ENCODE measurements at regions not wholly inside any gene's neighbourhood (a gene's known extent, or its start where the extent isn't known, plus 50 kb on each side); places are given as distances from the start of the nearest gene placed in this dataset.

DNA sequence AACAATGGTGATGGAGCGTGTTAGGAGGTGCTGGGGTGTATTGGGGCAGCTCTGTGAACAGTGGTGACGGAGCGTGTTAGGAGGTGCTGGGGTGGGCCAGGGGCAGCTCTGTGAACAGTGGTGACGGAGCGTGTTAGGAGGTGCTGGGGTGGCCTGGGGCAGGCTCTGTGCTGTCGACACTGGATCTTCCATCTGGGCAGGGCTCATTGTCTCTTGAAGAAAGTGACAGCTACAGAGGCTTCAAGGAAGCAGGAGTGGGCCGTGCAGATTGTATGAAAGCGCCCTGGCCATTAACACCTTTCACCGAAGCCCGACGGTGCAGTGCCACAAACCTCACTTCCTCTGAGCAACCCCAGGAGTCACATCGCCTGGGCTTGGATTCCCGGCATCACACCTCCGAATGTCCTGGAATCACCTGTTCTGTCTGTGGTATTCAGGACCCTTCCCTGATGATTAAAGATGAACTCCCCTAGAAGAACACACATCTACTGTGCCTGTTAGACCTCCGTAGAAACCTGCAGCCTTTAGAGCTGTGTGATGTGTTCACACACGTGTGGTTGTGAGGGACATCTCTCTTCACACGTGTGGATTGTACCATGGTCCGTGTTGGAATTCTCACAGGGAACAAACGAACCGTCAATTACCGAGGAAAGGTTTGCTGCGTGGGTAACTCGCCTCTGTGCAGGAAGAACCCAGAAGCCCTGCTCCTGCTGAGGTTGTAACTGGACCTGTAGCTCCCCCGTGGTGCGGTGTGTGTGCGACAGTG is 377.7 kb downstream of the THBS2 start:
- Histone ChIP-seq H3K4me1 (no peaks in the 10 kb centered on the region), H3K36me3 (ENCODE audit: control insufficient read depth, insufficient read depth, low read length) (no peaks in the 10 kb centered on the region), H3K9me3 (no peaks in the 10 kb centered on the region), H3K4me3 (ENCODE audit: low read depth, low read length) (no peak overlapping the region), H3K27me3 (replicated peaks; ENCODE audit: control insufficient read depth, insufficient read depth, low read length) (no peaks in the 10 kb centered on the region)
- H3K27ac Mint-ChIP-seq (ENCODE audit: unreplicated experiment) = peak overlapping the region; percentile 61
- intact Hi-C loops (cut with micrococcal nuclease; ENCODE audit: unreplicated experiment) = no loop called here
- no peaks in the 10 kb centered on the region for H3K27me3 Mint-ChIP-seq (ENCODE audit: insufficient read depth, unreplicated experiment)
- ChIA-PET POLR2A (no interaction called here), CTCF (interaction anchor here (1.1 kb wide), 1 partner anchor 16 kb away, joined by 3 read pairs; no protein-coding TSS in a partner anchor)
- BruUV-seq (replicated peaks) = no TSS peak
- H3K9me3 Mint-ChIP-seq (ENCODE audit: unreplicated experiment) = no peaks in the 10 kb centered on the region
- H3K36me3 Mint-ChIP-seq (ENCODE audit: insufficient read depth, unreplicated experiment) = no peaks in the 10 kb centered on the region
- H3K4me1 Mint-ChIP-seq (ENCODE audit: low read depth, unreplicated experiment) = no peaks in the 10 kb centered on the region
- TF ChIP-seq, protein P1, sequence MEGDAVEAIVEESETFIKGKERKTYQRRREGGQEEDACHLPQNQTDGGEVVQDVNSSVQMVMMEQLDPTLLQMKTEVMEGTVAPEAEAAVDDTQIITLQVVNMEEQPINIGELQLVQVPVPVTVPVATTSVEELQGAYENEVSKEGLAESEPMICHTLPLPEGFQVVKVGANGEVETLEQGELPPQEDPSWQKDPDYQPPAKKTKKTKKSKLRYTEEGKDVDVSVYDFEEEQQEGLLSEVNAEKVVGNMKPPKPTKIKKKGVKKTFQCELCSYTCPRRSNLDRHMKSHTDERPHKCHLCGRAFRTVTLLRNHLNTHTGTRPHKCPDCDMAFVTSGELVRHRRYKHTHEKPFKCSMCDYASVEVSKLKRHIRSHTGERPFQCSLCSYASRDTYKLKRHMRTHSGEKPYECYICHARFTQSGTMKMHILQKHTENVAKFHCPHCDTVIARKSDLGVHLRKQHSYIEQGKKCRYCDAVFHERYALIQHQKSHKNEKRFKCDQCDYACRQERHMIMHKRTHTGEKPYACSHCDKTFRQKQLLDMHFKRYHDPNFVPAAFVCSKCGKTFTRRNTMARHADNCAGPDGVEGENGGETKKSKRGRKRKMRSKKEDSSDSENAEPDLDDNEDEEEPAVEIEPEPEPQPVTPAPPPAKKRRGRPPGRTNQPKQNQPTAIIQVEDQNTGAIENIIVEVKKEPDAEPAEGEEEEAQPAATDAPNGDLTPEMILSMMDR (IDR thresholded peaks at IDR 0.05; ENCODE audit: insufficient read depth in 1 of 2, low read depth in 1 of 2, low read length in 1 of 2, severe bottlenecking in 1 of 2, unreplicated experiment in 1 of 2) = no peak
- no peak overlapping the region for H3K4me3 Mint-ChIP-seq (ENCODE audit: unreplicated experiment)
- no peak for DNase-seq

DNA sequence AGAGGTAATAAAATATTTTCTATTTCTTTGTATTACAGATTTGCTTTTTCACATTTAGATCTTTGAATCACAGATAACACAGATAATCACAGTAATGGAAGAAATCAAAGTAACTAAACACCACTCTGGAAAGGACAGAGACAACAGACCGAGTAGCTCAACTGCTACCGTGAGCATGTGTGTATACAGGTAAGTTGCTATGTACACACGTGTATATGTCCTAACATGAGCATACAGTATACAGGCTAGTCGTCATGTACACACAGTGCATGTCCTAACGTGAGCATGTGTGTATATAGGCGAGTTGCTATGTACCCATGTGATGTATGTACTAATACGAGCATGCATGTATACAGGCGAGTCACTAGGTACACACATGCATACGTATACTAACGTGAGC is 379.0 kb downstream of the THBS2 start:
- no peak overlapping the region for H3K27ac Mint-ChIP-seq (ENCODE audit: unreplicated experiment)
- no TSS peak for BruUV-seq (replicated peaks)
- no peaks in the 10 kb centered on the region for H3K36me3 ChIP-seq (ENCODE audit: control insufficient read depth, insufficient read depth, low read length)
- H3K27me3 ChIP-seq (replicated peaks; ENCODE audit: control insufficient read depth, insufficient read depth, low read length) = no peaks in the 10 kb centered on the region
- no peaks in the 10 kb centered on the region for H3K9me3 Mint-ChIP-seq (ENCODE audit: unreplicated experiment)
- DNase-seq = no peak
- intact Hi-C loops (cut with micrococcal nuclease; ENCODE audit: unreplicated experiment) = no loop called here
- H3K9me3 ChIP-seq = no peaks in the 10 kb centered on the region
- H3K4me1 Mint-ChIP-seq (ENCODE audit: low read depth, unreplicated experiment) = no peaks in the 10 kb centered on the region
- CTCF ChIA-PET = interaction anchor here (1.1 kb wide), 1 partner anchor 17 kb away, joined by 3 read pairs; no protein-coding TSS in a partner anchor
- TF ChIP-seq, protein P1 (IDR thresholded peaks at IDR 0.05; ENCODE audit: insufficient read depth in 1 of 2, low read depth in 1 of 2, low read length in 1 of 2, severe bottlenecking in 1 of 2, unreplicated experiment in 1 of 2) = no peak
- H3K4me3 ChIP-seq (ENCODE audit: low read depth, low read length) = no peak overlapping the region
- H3K36me3 Mint-ChIP-seq (ENCODE audit: insufficient read depth, unreplicated experiment) = no peaks in the 10 kb centered on the region
- no peak overlapping the region for H3K4me3 Mint-ChIP-seq (ENCODE audit: unreplicated experiment)
- no peaks in the 10 kb centered on the region for H3K27me3 Mint-ChIP-seq (ENCODE audit: insufficient read depth, unreplicated experiment)
- POLR2A ChIA-PET = no interaction called here
- no peaks in the 10 kb centered on the region for H3K4me1 ChIP-seq

DNA sequence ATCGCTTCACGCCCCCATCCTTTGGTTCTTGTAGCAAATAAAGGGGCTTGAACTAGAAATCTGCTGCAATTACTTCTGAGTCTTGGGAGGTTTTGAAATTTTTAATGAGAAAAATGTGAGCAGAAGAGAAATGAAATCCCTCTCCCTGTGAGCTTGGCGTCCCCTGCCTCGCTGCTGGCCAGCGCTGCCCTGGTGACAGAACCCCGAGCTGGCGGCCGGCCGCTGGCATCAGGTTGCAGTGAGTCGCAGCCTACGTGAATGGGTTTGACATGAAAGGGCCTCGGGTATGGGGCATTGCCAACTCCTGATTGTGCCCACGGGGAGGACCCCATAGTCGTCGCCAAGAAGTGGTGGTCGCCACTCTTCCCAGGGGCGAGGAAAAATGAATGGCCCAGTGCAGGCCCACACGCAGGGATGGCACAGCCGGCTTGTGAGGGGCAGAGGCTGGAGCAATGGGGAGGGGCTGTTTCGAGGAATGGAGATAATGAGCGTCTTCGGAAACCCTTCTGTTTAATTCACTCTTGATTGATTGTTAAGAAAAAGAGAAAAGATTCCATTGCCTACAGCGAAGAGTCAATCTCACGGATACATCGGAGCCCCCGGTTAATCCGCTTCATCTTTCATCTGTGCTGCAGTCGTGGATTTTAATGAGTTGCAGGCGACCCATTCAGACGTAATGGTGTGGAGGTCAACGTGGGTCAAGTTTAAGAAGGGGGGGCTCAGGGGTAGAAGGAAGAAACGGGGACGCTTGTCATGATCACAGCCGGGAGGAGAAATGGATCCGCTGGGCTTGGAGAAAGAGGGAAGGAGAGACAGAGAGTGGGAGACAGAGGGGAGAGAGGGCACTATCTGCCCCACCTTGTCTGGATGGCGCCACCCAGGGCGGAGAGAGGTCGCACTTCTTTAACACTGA is 380.1 kb downstream of the THBS2 start:
- H3K4me3 ChIP-seq (ENCODE audit: low read depth, low read length) = no peak overlapping the region
- H3K4me1 ChIP-seq = no peaks in the 10 kb centered on the region
- Mint-ChIP-seq H3K9me3 (ENCODE audit: unreplicated experiment) (no peaks in the 10 kb centered on the region), H3K4me3 (ENCODE audit: unreplicated experiment) (no peak overlapping the region), H3K36me3 (ENCODE audit: insufficient read depth, unreplicated experiment) (no peaks in the 10 kb centered on the region), H3K27ac (ENCODE audit: unreplicated experiment) (no peak overlapping the region), H3K27me3 (ENCODE audit: insufficient read depth, unreplicated experiment) (no peaks in the 10 kb centered on the region), H3K4me1 (ENCODE audit: low read depth, unreplicated experiment) (no peaks in the 10 kb centered on the region)
- no TSS peak for BruUV-seq (replicated peaks)
- no peaks in the 10 kb centered on the region for H3K36me3 ChIP-seq (ENCODE audit: control insufficient read depth, insufficient read depth, low read length)
- no peak for DNase-seq
- TF ChIP-seq, protein P1 (IDR thresholded peaks at IDR 0.05; ENCODE audit: insufficient read depth in 1 of 2, low read depth in 1 of 2, low read length in 1 of 2, severe bottlenecking in 1 of 2, unreplicated experiment in 1 of 2) = no peak
- no peaks in the 10 kb centered on the region for H3K27me3 ChIP-seq (replicated peaks; ENCODE audit: control insufficient read depth, insufficient read depth, low read length)
- intact Hi-C loops (cut with micrococcal nuclease; ENCODE audit: unreplicated experiment) = no loop called here
- H3K9me3 ChIP-seq = no peaks in the 10 kb centered on the region
- CTCF ChIA-PET = no interaction called here
- POLR2A ChIA-PET = no interaction called here
